ENCODE measurements at regions not wholly inside any gene's neighbourhood (a gene's known extent, or its start where the extent isn't known, plus 50 kb on each side); places are given as distances from the start of the nearest gene placed in this dataset.

GRCh38 chr6:82832811-82833210 is 232.8 kb downstream of the UBE3D start:
- no peaks in the 10 kb centered on the region for H3K9me3 ChIP-seq
- no peaks in the 10 kb centered on the region for H3K9me2 ChIP-seq
- no peak overlapping the region for H3K9ac ChIP-seq
- ChIA-PET POLR2A (no interaction called here), CTCF (no interaction called here)
- no peaks in the 10 kb centered on the region for H3K27me3 ChIP-seq (ENCODE audit: insufficient read depth)
- H2AFZ ChIP-seq (ENCODE audit: low read depth), result no peak overlapping the region
- TF ChIP-seq EP300 (IDR thresholded peaks at IDR 0.05; ENCODE audit: borderline replicate concordance in 1 of 2, low read depth in 1 of 2, low read length in 1 of 2), result no peak
- no peaks in the 10 kb centered on the region for H3K36me3 ChIP-seq (replicated peaks in 1 of 2; ENCODE audit: control insufficient read depth in 1 of 2, insufficient read depth in 2 of 2, low read length in 1 of 2)
- no peaks in the 10 kb centered on the region for H3K4me1 ChIP-seq (ENCODE audit: control insufficient read depth in 1 of 2, insufficient read depth in 2 of 2, low read depth in 1 of 2, low read length in 1 of 2)
- no peak for DNase-seq
- 84% methylated on average over 3 of the region's 3 CpGs for WGBS (ENCODE audit: low lambda C conversion rate)
- no peaks in the 10 kb centered on the region for H3K79me2 ChIP-seq (ENCODE audit: insufficient read depth)
- no peak overlapping the region for H3K4me2 ChIP-seq
- no peaks in the 10 kb centered on the region for H4K20me1 ChIP-seq (ENCODE audit: insufficient read depth)
- H3K4me3 ChIP-seq (ENCODE audit: low read depth in 2 of 2, low read length in 1 of 2), result no peak overlapping the region
- H3K27ac ChIP-seq (ENCODE audit: low read depth in 2 of 2, low read length in 1 of 2), result no peak overlapping the region
- no peaks in the 10 kb centered on the region for H3F3A ChIP-seq (replicated peaks; ENCODE audit: insufficient read depth)

GRCh38 chr6:82833481-82833880 is 232.2 kb downstream of the UBE3D start:
- CTCF ChIA-PET, result no interaction called here
- H3K4me2 ChIP-seq, result no peak overlapping the region

More at GRCh38 chr6:82833481-82833880, 232.2 kb downstream of the UBE3D start:
- no peaks in the 10 kb centered on the region for H4K20me1 ChIP-seq (ENCODE audit: insufficient read depth)
- DNase-seq, result no peak
- POLR2A ChIA-PET, result no interaction called here
- H3K9me2 ChIP-seq, result no peaks in the 10 kb centered on the region
- no peak overlapping the region for H3K9ac ChIP-seq
- WGBS (ENCODE audit: low lambda C conversion rate), result 50% methylated on average over 2 of the region's 2 CpGs
- no peaks in the 10 kb centered on the region for H3K79me2 ChIP-seq (ENCODE audit: insufficient read depth)
- no peak overlapping the region for H3K27ac ChIP-seq (ENCODE audit: low read depth in 2 of 2, low read length in 1 of 2)
- TF ChIP-seq EZH2phosphoT487 (IDR thresholded peaks at IDR 0.05; ENCODE audit: borderline replicate concordance, low read depth), result no peak
- TF ChIP-seq GATA2 (CRISPR knock-in tag; IDR thresholded peaks at IDR 0.05), result no peak
- no peak for TF ChIP-seq NRF1 (IDR thresholded peaks at IDR 0.05; ENCODE audit: low read depth, low read length)
- TF ChIP-seq GABPA (IDR thresholded peaks at IDR 0.05; ENCODE audit: low read depth), result no peak
- no peak for TF ChIP-seq RXRA (IDR thresholded peaks at IDR 0.05; ENCODE audit: borderline replicate concordance, low read depth)
- no peak for TF ChIP-seq POLR2AphosphoS5 (IDR thresholded peaks at IDR 0.05; ENCODE audit: low read depth, low read length)
- TF ChIP-seq CHD2 (IDR thresholded peaks at IDR 0.05; ENCODE audit: low read length, partially characterized antibody), result no peak
- TF ChIP-seq FOSL2 (IDR thresholded peaks at IDR 0.05; ENCODE audit: borderline replicate concordance, low read depth), result no peak
- no peak for TF ChIP-seq YY1 (IDR thresholded peaks at IDR 0.05; ENCODE audit: low read depth)
- TF ChIP-seq, protein P1, sequence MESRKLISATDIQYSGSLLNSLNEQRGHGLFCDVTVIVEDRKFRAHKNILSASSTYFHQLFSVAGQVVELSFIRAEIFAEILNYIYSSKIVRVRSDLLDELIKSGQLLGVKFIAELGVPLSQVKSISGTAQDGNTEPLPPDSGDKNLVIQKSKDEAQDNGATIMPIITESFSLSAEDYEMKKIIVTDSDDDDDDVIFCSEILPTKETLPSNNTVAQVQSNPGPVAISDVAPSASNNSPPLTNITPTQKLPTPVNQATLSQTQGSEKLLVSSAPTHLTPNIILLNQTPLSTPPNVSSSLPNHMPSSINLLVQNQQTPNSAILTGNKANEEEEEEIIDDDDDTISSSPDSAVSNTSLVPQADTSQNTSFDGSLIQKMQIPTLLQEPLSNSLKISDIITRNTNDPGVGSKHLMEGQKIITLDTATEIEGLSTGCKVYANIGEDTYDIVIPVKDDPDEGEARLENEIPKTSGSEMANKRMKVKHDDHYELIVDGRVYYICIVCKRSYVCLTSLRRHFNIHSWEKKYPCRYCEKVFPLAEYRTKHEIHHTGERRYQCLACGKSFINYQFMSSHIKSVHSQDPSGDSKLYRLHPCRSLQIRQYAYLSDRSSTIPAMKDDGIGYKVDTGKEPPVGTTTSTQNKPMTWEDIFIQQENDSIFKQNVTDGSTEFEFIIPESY (IDR thresholded peaks at IDR 0.05; ENCODE audit: borderline replicate concordance, low read depth), result no peak
- no peak for TF ChIP-seq FOXM1 (IDR thresholded peaks at IDR 0.05; ENCODE audit: low read depth)
- TF ChIP-seq, protein P2, sequence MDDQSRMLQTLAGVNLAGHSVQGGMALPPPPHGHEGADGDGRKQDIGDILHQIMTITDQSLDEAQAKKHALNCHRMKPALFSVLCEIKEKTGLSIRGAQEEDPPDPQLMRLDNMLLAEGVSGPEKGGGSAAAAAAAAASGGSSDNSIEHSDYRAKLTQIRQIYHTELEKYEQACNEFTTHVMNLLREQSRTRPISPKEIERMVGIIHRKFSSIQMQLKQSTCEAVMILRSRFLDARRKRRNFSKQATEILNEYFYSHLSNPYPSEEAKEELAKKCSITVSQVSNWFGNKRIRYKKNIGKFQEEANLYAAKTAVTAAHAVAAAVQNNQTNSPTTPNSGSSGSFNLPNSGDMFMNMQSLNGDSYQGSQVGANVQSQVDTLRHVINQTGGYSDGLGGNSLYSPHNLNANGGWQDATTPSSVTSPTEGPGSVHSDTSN (IDR thresholded peaks at IDR 0.05), result no peak
- no peak for TF ChIP-seq MXI1 (IDR thresholded peaks at IDR 0.05; ENCODE audit: low read depth, low read length)
- H3K4me3 ChIP-seq (ENCODE audit: low read depth in 2 of 2, low read length in 1 of 2), result no peak overlapping the region
- no peaks in the 10 kb centered on the region for H3K4me1 ChIP-seq (ENCODE audit: control insufficient read depth in 1 of 2, insufficient read depth in 2 of 2, low read depth in 1 of 2, low read length in 1 of 2)
- no peak overlapping the region for H2AFZ ChIP-seq (ENCODE audit: low read depth)
- H3F3A ChIP-seq (replicated peaks; ENCODE audit: insufficient read depth), result no peaks in the 10 kb centered on the region
- H3K27me3 ChIP-seq (ENCODE audit: insufficient read depth), result no peaks in the 10 kb centered on the region
- H3K9me3 ChIP-seq, result no peaks in the 10 kb centered on the region
- H3K36me3 ChIP-seq (replicated peaks in 1 of 2; ENCODE audit: control insufficient read depth in 1 of 2, insufficient read depth in 2 of 2, low read length in 1 of 2), result no peaks in the 10 kb centered on the region

All from SK-N-SH (cell line).